Nephron progenitor cell (in vitro differentiated cells): ENCODE measurements at regions not wholly inside any gene's neighbourhood (a gene's known extent, or its start where the extent isn't known, plus 50 kb on each side); places are given as distances from the start of the nearest gene placed in this dataset.
A peak's percentile ranks its signal among the peaks of the same experiment; 100 is the strongest.

Experiments
- DNase-seq: peaks from one replicate; pipeline ENCODE4 v3.0.0; 2021
- H3K27ac Mint-ChIP-seq: 2 replicates; pipeline ENCODE4 v1.8.0; 2021; ENCODE audit warnings: mild to moderate bottlenecking, moderate library complexity, mixed read lengths
- H3K27me3 Mint-ChIP-seq: 2 replicates; pipeline ENCODE4 v1.8.0; 2021; ENCODE audit warnings: mild to moderate bottlenecking, low read depth, mixed read lengths; ENCODE audit not compliant: poor library complexity
- H3K36me3 Mint-ChIP-seq: 2 replicates; pipeline ENCODE4 v1.8.0; 2021; ENCODE audit warnings: low read depth, mixed read lengths
- H3K4me1 Mint-ChIP-seq: 2 replicates; pipeline ENCODE4 v1.8.0; 2021; ENCODE audit warnings: mixed read lengths
- H3K4me3 Mint-ChIP-seq: 2 replicates; pipeline ENCODE4 v1.8.0; 2021; ENCODE audit warnings: mild to moderate bottlenecking, moderate library complexity, mixed read lengths
- H3K9me3 Mint-ChIP-seq: 2 replicates; pipeline ENCODE4 v1.8.0; 2021; ENCODE audit warnings: mild to moderate bottlenecking, moderate library complexity, mixed read lengths
- CTCF ChIP-seq: fragments of 200-600 bp; sonication (generic); IDR thresholded peaks from 2 replicates; pipeline ENCODE4 v1.5.0; 2021; ENCODE audit warnings: antibody characterized with exemption

GRCh38 chr3:180325958-180326357, 276.0 kb upstream of the TTC14 start:
- TF ChIP-seq CTCF, result no peak
- no peaks in the 10 kb centered on the region for H3K4me1 Mint-ChIP-seq
- H3K36me3 Mint-ChIP-seq, result no peaks in the 10 kb centered on the region
- peaks cover 2% of the 10 kb centered on the region for H3K27me3 Mint-ChIP-seq
- H3K9me3 Mint-ChIP-seq, result no peaks in the 10 kb centered on the region
- H3K4me3 Mint-ChIP-seq, result no peak overlapping the region
- peak overlapping the region; percentile 71 for H3K27ac Mint-ChIP-seq
- DNase-seq, result no peak

GRCh38 chr3:180329187-180329586, 272.8 kb upstream of the TTC14 start:
- no peak overlapping the region for H3K27ac Mint-ChIP-seq
- peaks cover 2% of the 10 kb centered on the region for H3K27me3 Mint-ChIP-seq
- no peak for DNase-seq
- H3K9me3 Mint-ChIP-seq, result peaks cover 4% of the 10 kb centered on the region
- H3K4me1 Mint-ChIP-seq, result no peaks in the 10 kb centered on the region
- TF ChIP-seq CTCF, result no peak
- no peaks in the 10 kb centered on the region for H3K36me3 Mint-ChIP-seq
- H3K4me3 Mint-ChIP-seq, result no peak overlapping the region

- DNase-seq, result no peak
- no peak overlapping the region for H3K4me3 Mint-ChIP-seq
- H3K36me3 Mint-ChIP-seq, result no peaks in the 10 kb centered on the region
- H3K9me3 Mint-ChIP-seq, result peaks cover 4% of the 10 kb centered on the region
- H3K27ac Mint-ChIP-seq, result no peak overlapping the region
- TF ChIP-seq CTCF, result no peak
- no peaks in the 10 kb centered on the region for H3K4me1 Mint-ChIP-seq
- peaks cover 2% of the 10 kb centered on the region for H3K27me3 Mint-ChIP-seq
These were observed 272.1 kb upstream of the TTC14 start for GRCh38 chr3:180329847-180330246.

GRCh38 chr3:180330440-180330839, 271.5 kb upstream of the TTC14 start:
- Mint-ChIP-seq H3K27me3 (no peaks in the 10 kb centered on the region), H3K27ac (no peak overlapping the region), H3K4me1 (no peaks in the 10 kb centered on the region), H3K4me3 (no peak overlapping the region), H3K9me3 (peaks cover 4% of the 10 kb centered on the region), H3K36me3 (no peaks in the 10 kb centered on the region)
- no peak for DNase-seq
- no peak for TF ChIP-seq CTCF

GRCh38 chr3:180332608-180333007, 269.4 kb upstream of the TTC14 start:
- Mint-ChIP-seq H3K4me1 (no peaks in the 10 kb centered on the region), H3K9me3 (peaks cover 4% of the 10 kb centered on the region), H3K27ac (no peak overlapping the region), H3K27me3 (no peaks in the 10 kb centered on the region), H3K36me3 (no peaks in the 10 kb centered on the region), H3K4me3 (no peak overlapping the region)
- no peak for DNase-seq
- TF ChIP-seq CTCF, result no peak

- Mint-ChIP-seq H3K27me3 (no peaks in the 10 kb centered on the region), H3K4me1 (no peaks in the 10 kb centered on the region), H3K9me3 (peaks cover 4% of the 10 kb centered on the region), H3K4me3 (no peak overlapping the region), H3K36me3 (no peaks in the 10 kb centered on the region), H3K27ac (no peak overlapping the region)
- no peak for DNase-seq
- no peak for TF ChIP-seq CTCF
These were observed 266.9 kb upstream of the TTC14 start for GRCh38 chr3:180335050-180335449.
